Body of pancreas (tissue), 4 donors: ENCODE measurements at regions not wholly inside any gene's neighbourhood (a gene's known extent, or its start where the extent isn't known, plus 50 kb on each side); places are given as distances from the start of the nearest gene placed in this dataset.

Experiments used
- ATAC-seq: fragments of 150-250 bp; one replicate; pipeline ENCODE4 v1.9.1; 2016
- DNase-seq, 4 donors: peaks; one replicate each; pipeline ENCODE4 v3.0.0-alpha.2; 2019
- H3K27ac ChIP-seq, 4 donors: fragments of 200-600 bp; sonication (generic); 1 replicate in 3 of 4; 2 replicates in 1 of 4; pipeline versions ENCODE4 v1.5.1 to v1.6.1; 2016 to 2019; ENCODE audit warnings: mild to moderate bottlenecking in 1 of 4, mixed read lengths in 1 of 4, moderate library complexity in 1 of 4
- H3K27me3 ChIP-seq, 2 donors: fragments of 200-600 bp; sonication (generic); one replicate each; pipeline ENCODE4 v1.6.0; 2016; ENCODE audit warnings: mild to moderate bottlenecking in 1 of 2
- H3K36me3 ChIP-seq, 2 donors: fragments of 200-600 bp; sonication (generic); replicated peaks in 1 of 2; 2 replicates each; pipeline ENCODE4 v1.5.1; 2016; ENCODE audit warnings: low read depth in 2 of 2; ENCODE audit not compliant: insufficient read depth in 1 of 2
- H3K4me1 ChIP-seq: fragments of 200-600 bp; sonication (generic); one replicate; pipeline ENCODE4 v1.6.0; 2016
- H3K4me3 ChIP-seq, 2 donors: fragments of 200-600 bp; sonication (generic); 1 replicate in 1 of 2; 2 replicates in 1 of 2; pipeline ENCODE4 v1.5.1; 2016 to 2019
- H3K9me3 ChIP-seq, 3 donors: fragments of 200-600 bp; sonication (generic); 1 replicate in 2 of 3; 2 replicates in 1 of 3; pipeline ENCODE4 v1.5.1; 2016
- POLR2A ChIP-seq, 3 donors: fragments of 450-650 bp; IDR thresholded peaks; one replicate each; pipeline ENCODE4 v1.6.1; 2016; ENCODE audit warnings: antibody characterized with exemption in 3 of 3, mild to moderate bottlenecking in 2 of 3
- WGBS, 2 donors: methylation state at CpG; one replicate each; pipeline ENCODE4 v1.1.5; 2017; 5-methylcytosine and 5-hydroxymethylcytosine counted together
- intact Hi-C: fragments of 100-400 bp; cut with DNase I; formaldehyde crosslinking; loops from one replicate; pipeline ENCODE4 v1.15.1; 2023
- TF ChIP-seq, protein P1 (sequence below), 7 experiments: fragments of 450-650 bp in 4 of 7; fragments of 200-600 bp in 3 of 7; sonication (generic) in 3 of 7; IDR thresholded peaks; one replicate each; pipeline ENCODE4 v1.5.1; 2016 to 2019; ENCODE audit warnings: antibody characterized with exemption in 7 of 7

DNA sequence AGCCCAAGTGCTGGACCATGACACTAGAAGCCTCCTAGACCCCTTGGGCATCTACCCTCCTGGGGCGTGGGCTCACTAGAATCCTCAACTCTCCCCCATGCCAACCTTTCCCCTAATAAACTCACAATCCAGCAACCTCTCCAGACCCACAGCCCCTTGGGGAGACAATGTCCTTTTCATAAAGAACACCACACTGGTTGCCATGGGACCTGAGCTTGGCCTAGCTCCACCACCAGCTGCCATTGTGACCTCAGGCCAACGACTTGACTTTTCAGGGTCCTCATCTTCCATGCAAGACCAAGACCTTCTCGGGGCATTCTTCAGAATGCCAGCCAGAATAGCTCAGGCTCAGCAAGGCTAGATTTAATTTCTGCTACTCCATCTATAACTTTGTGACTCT, 128.1 kb upstream of the NPAS2 start:
- TF ChIP-seq, protein P1, sequence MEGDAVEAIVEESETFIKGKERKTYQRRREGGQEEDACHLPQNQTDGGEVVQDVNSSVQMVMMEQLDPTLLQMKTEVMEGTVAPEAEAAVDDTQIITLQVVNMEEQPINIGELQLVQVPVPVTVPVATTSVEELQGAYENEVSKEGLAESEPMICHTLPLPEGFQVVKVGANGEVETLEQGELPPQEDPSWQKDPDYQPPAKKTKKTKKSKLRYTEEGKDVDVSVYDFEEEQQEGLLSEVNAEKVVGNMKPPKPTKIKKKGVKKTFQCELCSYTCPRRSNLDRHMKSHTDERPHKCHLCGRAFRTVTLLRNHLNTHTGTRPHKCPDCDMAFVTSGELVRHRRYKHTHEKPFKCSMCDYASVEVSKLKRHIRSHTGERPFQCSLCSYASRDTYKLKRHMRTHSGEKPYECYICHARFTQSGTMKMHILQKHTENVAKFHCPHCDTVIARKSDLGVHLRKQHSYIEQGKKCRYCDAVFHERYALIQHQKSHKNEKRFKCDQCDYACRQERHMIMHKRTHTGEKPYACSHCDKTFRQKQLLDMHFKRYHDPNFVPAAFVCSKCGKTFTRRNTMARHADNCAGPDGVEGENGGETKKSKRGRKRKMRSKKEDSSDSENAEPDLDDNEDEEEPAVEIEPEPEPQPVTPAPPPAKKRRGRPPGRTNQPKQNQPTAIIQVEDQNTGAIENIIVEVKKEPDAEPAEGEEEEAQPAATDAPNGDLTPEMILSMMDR (IDR thresholded peaks at IDR 0.05): no peak
- no peak for TF ChIP-seq POLR2A (IDR thresholded peaks at IDR 0.05)
- no peak for DNase-seq
- intact Hi-C loops: no loop called here
- no peaks in the 10 kb centered on the region for H3K27me3 ChIP-seq
- no peak overlapping the region for H3K4me3 ChIP-seq
- no peak overlapping the region for H3K27ac ChIP-seq
- ATAC-seq: no peak
- WGBS, 2 donors: 79 to 84% methylated on average over 3 of the region's 3 CpGs
- peaks cover 4% of the 10 kb centered on the region for H3K4me1 ChIP-seq
- no peaks in the 10 kb centered on the region for H3K36me3 ChIP-seq
- no peaks in the 10 kb centered on the region for H3K9me3 ChIP-seq

DNA sequence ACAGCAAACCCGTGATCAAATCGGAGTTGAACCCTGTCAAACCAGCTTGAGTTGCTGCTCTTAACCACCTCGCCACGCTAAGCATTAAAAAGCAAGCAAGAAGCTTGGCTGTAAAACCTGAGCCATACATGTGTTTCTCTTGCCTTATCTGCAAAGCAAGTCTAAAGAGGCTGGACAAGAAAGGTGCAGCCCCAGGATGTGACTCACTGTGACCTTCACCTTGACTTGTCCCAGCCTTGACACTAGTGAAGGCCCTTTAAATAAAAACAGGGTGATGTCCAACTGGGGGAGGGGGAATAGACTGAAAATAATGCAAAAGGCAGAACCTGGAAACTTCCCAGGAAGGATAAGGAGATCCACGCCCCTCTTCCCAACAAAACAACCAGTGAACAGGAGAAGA, 127.6 kb upstream of the NPAS2 start:
- Histone ChIP-seq H3K27ac (no peak overlapping the region), H3K27me3 (no peaks in the 10 kb centered on the region), H3K9me3 (no peaks in the 10 kb centered on the region), H3K36me3 (no peaks in the 10 kb centered on the region), H3K4me1 (peaks cover 4% of the 10 kb centered on the region), H3K4me3 (no peak overlapping the region)
- TF ChIP-seq, protein P1 (IDR thresholded peaks at IDR 0.05): no peak
- TF ChIP-seq POLR2A (IDR thresholded peaks at IDR 0.05): no peak
- intact Hi-C loops: no loop called here
- no peak for ATAC-seq
- DNase-seq: no peak
- WGBS, 2 donors: 92 to 94% methylated on average over 5 of the region's 5 CpGs

DNA sequence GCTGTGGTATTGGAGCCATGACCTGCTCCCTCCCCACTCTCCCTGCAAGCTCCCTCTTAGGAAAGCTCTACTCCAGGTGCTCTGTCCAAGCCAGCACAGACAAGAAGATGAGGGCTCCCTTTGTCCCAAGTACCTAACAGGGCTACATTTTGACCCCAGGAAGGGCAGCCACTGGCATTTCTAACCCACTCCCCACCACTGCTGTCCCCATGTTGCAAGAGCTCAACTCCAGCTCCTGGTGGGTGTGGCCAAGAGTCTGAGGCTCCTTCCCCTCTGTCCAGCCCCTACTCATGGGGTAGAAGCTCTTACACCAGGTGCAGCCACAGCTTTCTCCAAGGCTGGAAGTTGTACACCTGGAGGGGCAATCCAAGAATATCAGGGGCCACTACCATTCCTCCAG, 127.0 kb upstream of the NPAS2 start:
- peaks cover 4% of the 10 kb centered on the region for H3K4me1 ChIP-seq
- intact Hi-C loops: no loop called here
- H3K9me3 ChIP-seq: no peaks in the 10 kb centered on the region
- DNase-seq: no peak
- no peak for ATAC-seq
- no peak overlapping the region for H3K4me3 ChIP-seq
- no peaks in the 10 kb centered on the region for H3K36me3 ChIP-seq
- no peaks in the 10 kb centered on the region for H3K27me3 ChIP-seq
- no peak overlapping the region for H3K27ac ChIP-seq
- no peak for TF ChIP-seq POLR2A (IDR thresholded peaks at IDR 0.05)
- TF ChIP-seq, protein P1 (IDR thresholded peaks at IDR 0.05): no peak

DNA sequence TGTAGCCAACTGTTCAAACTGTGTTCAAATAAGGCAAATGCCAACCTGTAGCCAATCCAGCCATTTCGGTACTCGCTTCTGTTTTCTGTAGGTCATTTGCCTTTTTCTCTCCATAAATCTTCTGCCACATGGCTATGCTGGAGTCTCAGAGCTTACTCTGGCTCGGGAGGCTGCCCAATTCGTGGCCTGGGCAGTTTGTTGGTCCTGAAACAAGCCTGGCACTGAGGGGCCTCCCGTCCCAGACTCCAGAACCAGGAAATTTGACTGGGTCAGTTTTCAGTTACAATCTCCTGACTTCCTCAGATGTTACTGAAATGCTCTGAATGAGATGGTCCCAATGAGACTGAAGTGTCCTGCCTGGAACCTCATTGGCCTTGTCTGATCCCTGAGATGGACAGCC, 120.8 kb upstream of the NPAS2 start:
- H3K4me3 ChIP-seq: no peak overlapping the region
- 81% methylated on average over 5 of the region's 5 CpGs for WGBS, 2 donors
- no peak overlapping the region for H3K27ac ChIP-seq
- no peaks in the 10 kb centered on the region for H3K4me1 ChIP-seq
- ATAC-seq (no peak), DNase-seq (no peak)
- no peaks in the 10 kb centered on the region for H3K36me3 ChIP-seq
- intact Hi-C loops: no loop called here
- no peaks in the 10 kb centered on the region for H3K27me3 ChIP-seq
- no peak for TF ChIP-seq POLR2A (IDR thresholded peaks at IDR 0.05)
- TF ChIP-seq, protein P1 (IDR thresholded peaks at IDR 0.05): no peak
- no peaks in the 10 kb centered on the region for H3K9me3 ChIP-seq

DNA sequence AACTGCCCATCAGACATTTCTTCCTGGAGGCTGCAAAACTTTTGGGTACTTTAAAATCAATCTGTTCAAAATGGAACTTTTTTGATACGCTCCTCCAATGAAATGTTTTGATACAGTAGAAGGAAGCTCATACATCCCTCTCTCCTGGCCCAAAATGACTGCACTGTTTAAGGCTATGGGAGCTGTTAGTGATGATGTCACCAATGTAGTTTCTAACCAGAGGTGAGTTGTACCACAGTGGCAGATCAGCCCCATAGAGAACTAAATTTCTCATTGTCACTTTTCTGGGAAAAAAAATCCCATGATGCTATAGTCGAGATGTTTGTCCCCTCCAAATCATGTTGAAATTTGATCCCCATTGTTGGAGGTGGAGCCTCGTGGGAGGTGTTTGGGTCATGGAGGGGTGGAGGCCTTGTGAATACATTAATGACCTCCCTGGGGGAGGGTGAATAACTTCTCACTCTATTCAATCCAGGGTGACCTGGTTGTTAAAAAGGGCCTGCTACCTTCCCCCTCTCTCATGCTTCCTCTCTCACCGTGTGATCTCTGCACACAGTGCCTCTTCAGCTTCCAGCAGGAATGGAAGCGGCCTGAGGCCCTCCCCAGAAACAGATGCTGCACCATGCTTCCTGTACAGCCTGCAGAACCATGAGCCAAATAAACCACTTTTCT, 117.4 kb upstream of the NPAS2 start:
- intact Hi-C loops: no loop called here
- DNase-seq: no peak

More for the DNA sequence above, 117.4 kb upstream of the NPAS2 start:
- ATAC-seq: no peak
- no peaks in the 10 kb centered on the region for H3K36me3 ChIP-seq
- no peaks in the 10 kb centered on the region for H3K4me1 ChIP-seq
- H3K4me3 ChIP-seq: no peak overlapping the region
- no peak for TF ChIP-seq POLR2A (IDR thresholded peaks at IDR 0.05)
- TF ChIP-seq, protein P1 (IDR thresholded peaks at IDR 0.05): no peak
- H3K27me3 ChIP-seq: no peaks in the 10 kb centered on the region
- no peak overlapping the region for H3K27ac ChIP-seq
- H3K9me3 ChIP-seq: no peaks in the 10 kb centered on the region
- 64 to 69% methylated on average over 5 of the region's 5 CpGs for WGBS, 2 donors
